ENCODE measurements at regions not wholly inside any gene's neighbourhood (a gene's known extent, or its start where the extent isn't known, plus 50 kb on each side); places are given as distances from the start of the nearest gene placed in this dataset.

DNA sequence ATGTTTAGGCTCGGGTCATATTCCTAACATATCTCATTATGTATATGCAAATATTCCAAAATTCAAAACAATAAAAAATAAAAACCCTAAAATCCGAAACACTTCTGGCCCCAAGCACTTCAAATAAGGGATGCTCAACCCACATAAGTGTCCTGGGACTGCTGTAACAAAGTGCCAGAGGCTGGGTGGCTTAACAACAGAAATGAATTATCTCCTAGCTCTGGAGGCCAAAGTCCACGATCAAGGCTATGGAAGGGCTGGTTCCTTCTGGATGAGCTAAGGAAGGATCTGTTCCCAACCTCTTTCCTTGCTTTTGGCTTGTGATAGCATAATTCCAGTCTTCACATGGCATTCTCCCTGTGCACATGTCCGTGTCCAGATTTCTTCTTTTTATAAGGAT lies 181.6 kb upstream of the NFE2L3 start:
- no peak for DNase-seq

DNA sequence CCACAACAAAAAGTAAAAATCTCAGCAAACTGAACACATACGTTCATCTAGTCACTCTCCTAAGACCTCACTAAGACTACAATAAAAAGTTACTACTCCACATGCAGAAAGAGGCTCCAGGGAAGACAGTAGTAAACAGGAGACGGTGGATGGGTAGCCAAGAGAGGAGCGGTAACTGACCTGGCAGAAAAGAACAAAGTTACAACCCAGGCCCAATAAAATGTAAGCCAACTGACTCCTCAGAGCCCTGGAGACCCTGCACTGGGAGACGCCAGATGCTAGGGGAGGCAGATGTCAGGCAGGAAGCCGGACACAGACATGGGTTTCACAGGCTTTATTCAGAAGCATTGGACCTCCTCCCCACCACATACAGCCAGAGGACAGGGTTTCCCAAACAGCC lies 181.1 kb upstream of the NFE2L3 start:
- DNase-seq: no peak

DNA sequence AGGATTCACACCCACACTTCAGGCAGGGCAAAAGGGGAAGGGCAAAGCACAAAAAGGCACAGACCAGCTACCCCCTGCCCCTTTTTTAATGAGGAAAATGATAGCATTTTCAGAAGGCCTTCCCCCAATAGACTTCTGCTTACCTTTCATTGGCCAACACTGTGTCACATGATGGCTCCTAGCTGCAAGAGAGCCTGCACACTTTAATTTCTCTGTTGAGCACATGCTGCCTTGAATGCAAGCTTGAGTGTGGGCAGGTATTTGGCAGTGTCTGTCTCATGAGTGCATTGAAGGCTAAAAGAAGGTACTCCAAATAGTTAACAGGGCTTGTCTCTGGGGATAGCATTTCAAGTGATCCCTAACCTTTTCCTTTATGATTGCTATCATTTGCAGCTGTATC lies 175.4 kb upstream of the NFE2L3 start:
- no peak for DNase-seq

DNA sequence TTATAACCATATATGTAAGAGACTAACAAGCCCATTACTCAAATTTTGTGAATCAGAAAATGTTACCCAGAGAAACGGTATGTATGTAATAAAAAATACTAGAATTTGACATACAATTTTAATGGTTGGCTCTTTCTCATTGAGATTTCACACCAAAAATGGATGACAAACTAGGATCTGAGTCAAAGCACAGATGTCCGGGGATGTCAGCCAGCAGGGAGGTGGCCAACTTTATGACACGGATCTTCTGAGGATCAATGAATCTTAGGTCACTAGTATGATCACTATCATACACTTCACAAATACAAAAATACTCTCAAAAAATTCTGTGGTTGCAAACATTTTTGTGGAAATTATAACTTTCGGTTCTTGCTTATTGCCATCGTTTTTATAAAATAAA lies 173.5 kb upstream of the NFE2L3 start:
- no peak for DNase-seq

DNA sequence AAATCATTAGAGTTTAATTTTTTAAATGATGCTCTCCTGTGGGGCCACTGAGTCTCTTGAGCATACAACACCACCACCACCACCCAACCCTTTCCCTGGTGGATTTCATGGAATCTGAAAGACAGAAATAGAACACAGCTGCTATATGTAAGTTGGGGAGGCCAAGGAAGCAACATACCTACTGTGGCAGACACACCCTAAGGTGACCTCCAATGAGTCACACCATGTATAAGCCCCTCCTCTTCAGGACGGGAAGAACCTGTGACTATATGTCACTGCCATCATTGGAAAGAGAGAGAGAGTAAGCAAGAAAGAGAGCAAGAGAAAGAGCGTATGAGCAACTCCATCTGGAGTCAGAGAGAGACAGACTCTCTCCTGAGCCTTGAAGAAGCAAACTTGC lies 172.4 kb upstream of the NFE2L3 start:
- DNase-seq: no peak

DNA sequence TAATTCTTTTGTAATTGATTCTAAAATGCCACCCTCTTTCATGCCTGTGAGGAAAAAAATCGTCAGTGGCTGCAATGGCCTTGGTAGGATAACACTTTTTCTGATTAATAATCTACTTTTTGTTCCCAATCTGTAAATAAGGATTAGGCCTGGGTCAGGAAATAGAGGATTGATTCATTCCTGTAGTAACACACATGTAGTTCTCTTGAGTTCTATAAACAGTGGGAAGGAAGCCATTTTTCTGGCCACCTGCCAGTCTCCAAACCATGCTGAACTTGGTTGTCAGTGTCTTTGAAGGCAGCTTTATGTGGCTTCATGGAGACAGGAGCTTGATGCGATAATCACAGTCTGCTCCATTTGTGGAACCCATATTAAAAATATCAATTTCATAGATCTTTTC lies 169.3 kb upstream of the NFE2L3 start:
- DNase-seq: no peak

DNA sequence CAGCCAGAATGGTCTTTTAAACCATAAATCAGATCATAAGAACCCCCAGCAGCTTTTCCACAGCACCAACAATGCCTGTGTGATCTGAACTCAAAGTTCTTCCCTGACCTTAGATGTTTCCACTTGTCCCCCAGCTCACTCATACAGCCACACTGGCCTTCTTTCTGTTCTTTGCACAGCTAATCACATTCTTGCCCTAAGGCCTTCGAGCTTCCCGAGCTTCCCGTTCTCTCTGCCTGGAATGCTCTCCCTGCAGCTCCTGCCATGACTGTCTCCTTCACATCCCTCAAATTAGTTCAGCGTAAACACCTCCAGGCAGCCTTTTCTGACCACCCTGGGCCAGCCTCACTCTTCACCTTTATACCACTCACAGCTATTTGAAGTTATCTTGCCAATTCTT lies 166.8 kb upstream of the NFE2L3 start:
- DNase-seq: no peak

DNA sequence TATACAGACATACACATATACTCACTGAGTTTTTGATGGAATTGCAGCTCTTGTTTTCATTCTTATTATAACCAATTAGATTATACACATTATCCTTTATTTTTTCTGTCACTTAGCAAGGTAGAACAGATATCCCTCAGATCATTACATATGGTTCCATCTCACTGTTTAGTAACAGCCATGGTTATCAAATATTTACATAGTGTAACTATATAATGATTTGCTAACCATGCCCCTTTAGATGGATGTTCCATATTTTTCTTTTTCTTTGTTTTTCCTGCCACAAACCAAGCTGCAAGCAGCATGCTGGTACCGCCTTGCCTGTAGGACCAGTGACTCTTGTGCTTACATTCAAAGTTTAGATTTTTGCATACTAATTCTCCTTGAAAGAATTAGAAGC lies 163.4 kb upstream of the NFE2L3 start:
- no peak for DNase-seq

DNA sequence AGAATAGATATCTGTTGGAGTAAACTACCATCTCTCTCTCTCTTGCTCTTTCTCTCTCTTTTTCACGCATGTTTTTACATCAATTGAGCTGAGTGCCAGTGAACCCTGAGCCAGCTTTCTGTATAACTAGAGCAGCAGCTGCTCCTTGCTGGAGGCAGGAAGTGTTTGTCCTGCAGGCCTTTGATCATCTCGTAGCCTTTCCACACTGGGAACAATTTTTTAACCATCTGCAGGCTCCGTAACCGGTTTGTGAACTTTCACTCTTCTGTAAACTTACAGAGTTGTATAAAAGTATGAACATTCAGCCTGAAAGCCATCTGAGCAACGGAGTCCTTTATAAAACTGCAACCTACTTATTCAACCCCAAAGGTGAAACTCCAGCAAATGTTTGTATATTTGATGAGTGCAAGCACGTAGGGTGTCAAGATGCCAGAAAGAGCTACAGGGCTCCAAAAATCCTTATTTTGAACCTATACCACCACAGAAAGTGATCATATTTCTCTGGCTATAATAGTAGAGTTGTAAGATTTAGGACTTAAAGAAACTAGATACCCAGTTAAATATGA lies 162.8 kb upstream of the NFE2L3 start:
- DNase-seq: no peak

DNA sequence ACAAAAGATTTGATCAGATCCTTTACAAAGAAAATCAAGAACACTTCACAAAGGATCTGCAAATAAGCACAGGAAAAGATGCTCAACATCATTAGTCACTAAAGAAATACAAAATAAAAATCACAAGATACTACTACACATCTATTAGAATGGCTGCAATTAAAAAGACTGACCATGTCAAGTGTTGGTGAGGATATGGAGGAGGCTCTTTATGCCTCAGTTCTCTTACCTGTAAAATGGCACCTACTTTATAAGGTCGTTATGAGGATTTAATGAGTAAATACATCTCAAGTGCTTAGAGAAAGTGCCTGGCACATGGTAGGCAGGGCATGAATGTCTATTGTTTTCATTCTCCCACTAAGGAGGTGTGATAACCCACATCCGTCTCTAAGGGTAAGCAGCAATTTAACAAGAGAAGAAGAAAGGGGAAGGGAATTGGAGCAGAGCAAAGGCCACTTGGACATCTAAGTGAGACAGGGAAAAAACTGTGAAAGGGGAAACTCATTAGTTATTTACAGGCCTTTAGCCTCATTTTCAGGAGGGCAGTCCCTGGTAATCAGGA lies 157.5 kb upstream of the NFE2L3 start:
- no peak for DNase-seq

DNA sequence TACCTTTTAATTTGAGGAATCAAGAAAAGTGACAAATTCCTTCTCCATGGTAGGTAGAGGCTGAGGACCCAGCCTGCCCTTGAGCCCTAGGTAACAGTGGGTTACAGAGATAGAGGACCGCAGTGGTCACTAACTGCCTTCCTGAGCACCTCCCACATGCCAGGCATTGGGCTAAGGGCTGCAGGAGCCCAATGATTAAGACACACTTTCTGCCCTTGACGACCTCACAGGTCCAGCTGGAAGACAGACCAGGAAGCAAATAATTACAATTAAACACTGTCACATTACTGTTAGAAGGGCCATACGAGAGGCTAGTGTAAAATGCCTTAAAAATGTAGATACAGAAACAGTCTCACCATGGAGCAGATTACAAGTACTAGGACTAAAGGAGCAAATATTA lies 156.8 kb upstream of the NFE2L3 start:
- DNase-seq: no peak

DNA sequence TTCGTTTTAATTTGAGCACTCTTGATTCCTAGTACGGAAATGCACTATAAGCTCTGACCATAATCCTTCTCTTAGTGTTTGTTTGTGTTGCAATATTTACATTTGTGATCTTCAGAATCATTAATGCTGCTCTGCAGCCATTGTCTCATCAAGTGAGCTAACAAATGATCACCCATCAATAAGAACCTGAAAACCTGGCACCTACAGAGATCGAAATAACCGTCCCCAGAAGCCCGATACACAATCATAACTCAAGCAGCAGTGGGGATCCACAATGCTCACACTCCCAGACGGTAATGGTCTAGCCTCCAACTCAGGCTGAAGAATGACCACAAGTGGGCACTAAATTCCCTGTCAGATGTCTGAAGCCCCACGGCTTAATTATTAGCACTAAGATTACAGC lies 156.0 kb upstream of the NFE2L3 start:
- DNase-seq: no peak

DNA sequence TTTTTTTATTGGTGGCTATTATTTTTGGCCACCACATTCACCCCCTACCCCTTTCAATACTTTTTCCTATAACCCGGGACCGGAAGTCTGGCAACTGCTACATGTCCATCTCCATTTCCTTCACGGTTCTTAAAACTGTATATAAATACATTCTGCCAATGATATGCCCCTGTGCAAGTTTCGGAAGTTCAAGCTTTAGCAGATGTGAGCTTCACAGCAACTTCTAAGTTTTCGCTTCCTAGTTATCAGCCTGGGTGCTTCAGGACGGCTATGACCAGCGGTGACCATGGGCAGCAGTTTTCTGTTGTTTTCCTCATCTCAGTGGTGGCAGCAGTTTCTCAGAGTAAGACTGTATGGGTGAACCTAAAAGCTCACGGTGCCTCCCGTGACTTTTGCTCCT lies 153.5 kb upstream of the NFE2L3 start:
- DNase-seq: no peak

DNA sequence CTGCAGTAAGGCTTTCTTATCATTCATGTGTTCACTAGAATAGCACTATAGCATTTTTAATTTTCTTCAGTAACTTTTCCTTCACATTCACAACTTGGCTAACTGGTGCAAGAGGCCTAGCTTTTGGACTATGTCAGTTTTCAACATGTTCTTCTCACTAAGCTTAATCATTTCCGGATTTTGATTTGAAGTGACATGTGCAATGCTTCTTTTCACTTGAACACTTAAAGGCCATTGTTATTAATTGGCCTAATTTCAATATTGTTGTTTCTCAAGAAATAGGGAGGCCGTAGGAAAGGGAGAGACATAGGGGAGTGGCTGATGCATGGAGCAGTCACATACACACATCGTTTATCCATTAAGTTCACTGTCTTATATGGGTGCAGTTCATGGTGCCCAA lies 151.2 kb upstream of the NFE2L3 start:
- no peak for DNase-seq

DNA sequence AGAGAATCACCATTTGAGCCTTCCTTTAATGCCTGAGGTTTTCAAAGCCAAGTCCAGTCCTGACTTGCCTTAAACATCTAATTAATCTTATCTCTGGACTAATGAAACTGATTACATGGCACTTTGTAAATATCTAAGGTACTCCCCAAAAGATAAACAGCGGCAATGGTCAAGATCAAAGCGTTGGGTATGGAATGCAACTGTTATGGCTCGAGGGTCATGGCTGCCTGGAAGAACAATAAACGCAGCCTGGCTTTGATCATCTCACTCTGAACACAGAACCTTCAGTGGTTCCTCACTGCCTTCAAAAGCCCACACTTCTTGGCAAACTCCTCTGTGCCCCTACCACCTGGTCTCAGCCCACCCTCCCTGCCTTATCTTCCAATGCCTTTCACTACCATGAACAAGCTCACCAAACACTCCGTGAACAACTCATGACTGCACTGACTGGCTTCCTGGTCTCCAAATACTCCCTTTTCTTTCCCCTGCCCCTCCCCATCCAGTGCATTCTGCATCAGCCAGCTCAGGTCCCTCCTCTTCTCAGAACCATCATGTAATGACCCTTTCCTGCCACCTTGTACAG lies 150.2 kb upstream of the NFE2L3 start:
- no peak for DNase-seq

DNA sequence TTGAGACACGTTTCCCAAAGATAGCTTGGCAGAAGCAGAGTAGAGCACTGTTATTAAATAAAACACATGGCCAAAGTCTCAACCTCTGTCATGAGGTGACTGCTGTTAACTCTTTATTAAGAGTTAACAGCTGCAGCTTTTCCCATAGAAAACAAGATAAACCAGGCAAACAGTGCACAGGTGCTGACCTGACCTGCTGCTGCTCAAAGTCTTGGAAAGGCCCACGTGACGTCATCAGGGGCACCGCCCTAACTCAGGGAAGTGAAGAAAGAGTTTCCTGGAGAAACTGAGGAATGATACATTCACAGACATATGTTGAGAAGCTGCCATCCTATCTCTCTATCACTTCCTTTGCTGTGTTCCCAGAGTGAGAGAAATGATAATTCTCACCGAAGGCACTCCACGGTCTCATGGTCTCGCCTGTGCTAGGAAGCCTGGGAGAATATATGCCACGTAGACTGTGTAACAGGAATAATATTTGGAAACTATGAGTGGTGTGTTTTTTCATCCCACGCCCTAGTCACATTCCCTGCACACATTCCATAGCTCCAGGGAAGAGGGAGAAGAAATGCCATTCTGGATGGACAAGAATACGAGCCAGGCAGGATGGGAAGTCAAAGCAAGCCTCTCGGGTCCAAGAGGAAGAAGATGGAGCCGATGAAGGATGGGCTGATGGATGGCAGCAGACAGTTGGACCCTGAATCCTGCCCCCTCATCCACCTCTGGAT lies 146.2 kb upstream of the NFE2L3 start:
- DNase-seq: no peak

DNA sequence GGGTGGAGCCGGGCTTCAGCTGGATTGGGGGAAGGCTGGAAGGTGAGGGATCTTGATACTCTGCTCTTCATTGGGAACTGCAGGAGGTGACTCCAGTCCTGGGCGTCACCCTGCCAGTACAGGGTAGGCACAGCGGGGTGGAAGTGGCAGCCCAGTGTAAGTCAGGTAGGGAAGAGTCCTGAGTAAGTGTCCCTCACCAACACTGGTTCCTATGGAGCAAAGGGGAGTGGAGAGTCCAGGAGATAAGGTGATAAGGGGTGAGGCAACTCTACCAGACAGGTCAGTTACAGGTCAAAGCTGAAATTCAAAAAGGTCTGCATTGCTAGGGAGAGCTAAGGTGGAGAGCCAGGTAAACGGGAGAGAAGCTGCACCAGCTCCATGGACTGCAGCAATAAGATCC lies 145.6 kb upstream of the NFE2L3 start:
- DNase-seq: no peak

DNA sequence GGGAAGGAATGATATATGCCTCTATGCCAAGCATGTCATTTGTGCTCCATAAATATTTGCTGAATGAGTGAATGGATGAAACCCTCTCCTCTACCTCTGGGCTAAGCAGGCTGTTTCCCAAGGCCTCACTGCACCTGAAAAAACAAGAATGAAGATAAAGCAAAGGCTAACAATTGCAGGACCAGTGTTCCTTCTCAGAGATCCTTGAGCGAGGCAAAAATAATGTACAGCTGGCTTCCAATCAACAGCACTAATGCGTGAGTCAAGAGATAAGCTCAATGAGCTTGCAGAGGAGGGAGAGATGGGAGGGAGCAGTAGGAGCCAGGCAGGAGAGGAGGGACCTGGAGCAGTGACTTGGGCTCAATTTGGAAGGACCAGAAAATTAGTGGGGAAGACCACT lies 144.5 kb upstream of the NFE2L3 start:
- DNase-seq: no peak

DNA sequence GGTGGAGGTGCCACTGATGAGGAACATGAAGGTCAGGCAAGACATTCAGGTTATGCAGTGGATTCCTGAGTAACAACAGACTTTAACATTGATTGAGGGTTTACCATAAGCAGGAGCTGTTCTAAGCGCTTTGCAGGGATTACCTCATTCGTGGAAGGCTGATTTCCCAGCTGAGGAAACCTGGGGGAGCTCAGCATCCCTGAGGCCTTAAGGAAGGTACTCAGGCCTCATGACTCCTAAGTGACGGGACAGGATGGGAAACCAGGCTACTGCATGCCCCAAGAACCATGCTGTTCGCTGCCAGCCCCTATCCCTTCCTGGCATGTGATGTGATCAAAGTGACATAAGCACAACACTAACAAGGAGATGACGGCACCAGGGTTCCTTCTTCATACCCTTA lies 143.6 kb upstream of the NFE2L3 start:
- DNase-seq: no peak

DNA sequence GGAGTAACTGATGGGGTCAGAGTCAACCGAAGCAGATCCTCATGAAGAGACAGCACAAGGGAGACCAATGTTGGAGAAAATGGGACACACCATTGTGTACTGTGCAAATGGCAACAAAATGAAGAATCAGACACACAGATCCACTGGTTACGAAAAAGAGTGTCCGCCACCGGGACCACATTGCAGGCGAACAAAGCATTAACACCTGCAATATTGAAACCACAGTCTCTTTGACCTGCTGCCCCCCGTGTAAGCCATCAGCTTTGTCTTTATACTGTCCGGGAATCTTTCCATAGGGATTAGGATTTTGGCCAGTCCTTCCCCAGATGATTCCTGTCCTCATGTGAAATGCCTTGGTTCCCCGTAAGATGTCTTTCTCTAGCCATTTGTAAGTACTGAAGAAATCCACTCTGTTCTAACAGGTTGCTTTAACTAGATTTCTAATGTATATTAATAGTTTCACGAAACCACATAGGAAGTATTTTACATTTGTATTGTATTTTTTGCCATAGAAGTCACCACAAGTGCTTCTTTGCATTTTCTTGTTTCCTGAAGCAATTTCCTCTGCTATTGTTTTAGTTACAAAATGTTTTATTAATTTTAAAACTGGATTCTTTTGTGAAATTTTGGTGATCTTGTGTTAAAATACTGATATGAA lies 140.8 kb upstream of the NFE2L3 start:
- DNase-seq: no peak

DNA sequence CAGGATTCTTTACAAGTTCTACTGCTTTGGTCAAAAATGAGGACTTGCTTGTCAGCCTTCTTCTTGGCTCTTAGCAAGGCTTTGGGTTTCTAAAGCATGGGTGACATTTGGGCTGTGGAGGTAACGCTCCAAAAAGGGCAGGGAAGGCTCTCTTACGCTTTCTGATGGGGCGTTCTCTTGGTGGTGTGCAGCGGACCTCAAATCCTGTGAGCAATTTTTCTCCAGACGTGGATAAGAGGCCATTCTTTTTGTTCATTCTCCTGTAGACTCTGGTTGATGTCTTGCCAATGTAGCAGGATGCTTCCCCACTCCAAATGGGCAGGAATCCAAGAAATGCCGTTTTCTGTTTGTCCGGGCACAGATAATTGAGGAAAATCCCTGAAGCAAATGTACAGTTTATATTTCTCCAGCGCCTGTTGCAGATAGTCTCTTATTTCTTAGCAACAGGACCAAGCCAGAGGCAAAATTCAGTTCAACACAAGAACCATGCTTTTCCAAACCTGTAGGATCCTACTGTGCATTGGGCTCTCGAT lies 138.4 kb upstream of the NFE2L3 start:
- DNase-seq: no peak

DNA sequence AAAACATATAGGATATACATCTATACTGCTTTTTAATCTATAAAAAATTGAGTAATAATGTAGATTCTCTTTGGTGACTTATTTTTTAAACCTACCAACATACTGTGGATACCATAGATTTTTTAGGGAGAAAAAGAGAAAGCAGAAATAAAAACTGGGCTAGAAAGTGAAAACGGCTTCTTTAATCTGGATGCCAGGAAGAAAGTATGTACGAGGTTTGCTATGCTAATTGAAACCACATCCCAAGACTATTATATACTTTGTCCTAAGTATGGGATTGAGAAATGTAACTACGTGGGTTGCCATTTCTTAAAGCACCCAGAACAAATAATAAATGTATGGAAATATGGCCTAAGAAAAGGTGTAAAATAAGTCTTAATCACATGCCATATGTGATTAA lies 129.0 kb upstream of the NFE2L3 start:
- DNase-seq: no peak

DNA sequence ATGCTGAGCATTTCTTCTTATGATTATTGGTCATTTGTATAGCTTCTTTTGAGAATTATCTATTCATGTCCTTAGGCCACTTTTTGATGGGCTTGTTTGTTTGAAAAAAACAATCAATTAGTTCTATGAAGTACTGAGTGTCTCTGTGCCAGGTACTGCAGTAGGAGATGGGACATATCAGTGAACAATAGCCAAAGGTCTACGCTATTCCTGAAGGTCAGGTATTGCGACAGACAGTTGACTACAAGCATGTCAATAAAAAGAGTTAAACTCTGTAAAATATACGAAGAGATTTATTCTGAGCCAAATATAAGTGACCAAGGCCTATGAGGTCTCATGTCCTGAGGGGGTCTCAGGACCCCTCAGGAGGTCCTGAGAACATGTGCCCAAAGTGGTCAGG lies 122.1 kb upstream of the NFE2L3 start:
- no peak for DNase-seq

DNA sequence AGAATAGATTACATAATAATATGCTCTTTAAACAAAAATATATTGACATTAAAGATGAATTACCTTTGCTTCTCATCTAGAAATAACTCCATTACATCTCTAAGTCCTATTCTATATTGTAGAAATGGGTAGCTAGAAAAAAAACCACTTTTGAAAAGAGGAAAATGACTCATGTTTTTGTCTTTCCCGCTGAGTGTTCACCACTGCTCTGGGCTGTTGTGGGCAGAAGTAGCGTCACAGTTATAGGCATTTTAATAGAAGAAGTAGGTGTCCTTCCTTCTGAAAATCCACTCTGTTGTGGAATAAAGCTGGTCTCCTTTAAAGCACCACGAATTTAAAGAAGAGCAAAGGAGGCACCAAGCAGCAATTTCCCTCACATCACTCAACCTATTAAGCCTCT lies 117.6 kb upstream of the NFE2L3 start:
- no peak for DNase-seq

Data from DMS 273 treated with DMSO at 0.1 percent for 48 hours (cell line).